ENCODE measurements at regions not wholly inside any gene's neighbourhood (a gene's known extent, or its start where the extent isn't known, plus 50 kb on each side); places are given as distances from the start of the nearest gene placed in this dataset.

- Mint-ChIP-seq H3K27ac (no peak overlapping the region), H3K36me3 (ENCODE audit: low read depth) (no peaks in the 10 kb centered on the region), H3K27me3 (ENCODE audit: insufficient read depth) (peaks cover 7% of the 10 kb centered on the region), H3K9me3 (peaks cover 3% of the 10 kb centered on the region), H3K4me1 (ENCODE audit: low read depth) (no peaks in the 10 kb centered on the region), H3K4me3 (no peak overlapping the region)
- intact Hi-C loops (cut with micrococcal nuclease) = no loop called here
- DNase-seq (ENCODE audit: low spot score) = no peak
Measured at GRCh38 chr10:7006566-7006965, 404.3 kb downstream of the SFMBT2 start.

GRCh38 chr10:7003831-7004395 is 406.9 kb downstream of the SFMBT2 start:
- H3K27ac Mint-ChIP-seq = no peak overlapping the region
- H3K27me3 Mint-ChIP-seq (ENCODE audit: insufficient read depth) = peaks cover 10% of the 10 kb centered on the region
- H3K4me1 Mint-ChIP-seq (ENCODE audit: low read depth) = no peaks in the 10 kb centered on the region
- intact Hi-C loops (cut with micrococcal nuclease) = no loop called here
- DNase-seq (ENCODE audit: low spot score) = no peak
- H3K36me3 Mint-ChIP-seq (ENCODE audit: low read depth) = no peaks in the 10 kb centered on the region
- H3K4me3 Mint-ChIP-seq = no peak overlapping the region
- H3K9me3 Mint-ChIP-seq = no peaks in the 10 kb centered on the region

- Mint-ChIP-seq H3K27me3 (ENCODE audit: insufficient read depth) (peaks cover 14% of the 10 kb centered on the region), H3K9me3 (no peaks in the 10 kb centered on the region), H3K4me1 (ENCODE audit: low read depth) (no peaks in the 10 kb centered on the region), H3K4me3 (no peak overlapping the region), H3K27ac (no peak overlapping the region), H3K36me3 (ENCODE audit: low read depth) (no peaks in the 10 kb centered on the region)
- intact Hi-C loops (cut with micrococcal nuclease) = no loop called here
- DNase-seq (ENCODE audit: low spot score) = no peak
Measured at GRCh38 chr10:7000061-7000460, 410.8 kb downstream of the SFMBT2 start.

GRCh38 chr10:6999232-6999925 is 411.5 kb downstream of the SFMBT2 start:
- H3K27me3 Mint-ChIP-seq (ENCODE audit: insufficient read depth) = peaks cover 13% of the 10 kb centered on the region
- DNase-seq (ENCODE audit: low spot score) = no peak
- H3K4me3 Mint-ChIP-seq = no peak overlapping the region
- intact Hi-C loops (cut with micrococcal nuclease) = no loop called here
- H3K36me3 Mint-ChIP-seq (ENCODE audit: low read depth) = no peaks in the 10 kb centered on the region
- H3K27ac Mint-ChIP-seq = no peak overlapping the region
- H3K4me1 Mint-ChIP-seq (ENCODE audit: low read depth) = no peaks in the 10 kb centered on the region
- no peaks in the 10 kb centered on the region for H3K9me3 Mint-ChIP-seq

GRCh38 chr10:6997509-6997908 is 413.3 kb downstream of the SFMBT2 start:
- Mint-ChIP-seq H3K36me3 (ENCODE audit: low read depth) (no peaks in the 10 kb centered on the region), H3K27me3 (ENCODE audit: insufficient read depth) (peaks cover 11% of the 10 kb centered on the region), H3K4me1 (ENCODE audit: low read depth) (no peaks in the 10 kb centered on the region), H3K27ac (no peak overlapping the region), H3K9me3 (no peaks in the 10 kb centered on the region), H3K4me3 (no peak overlapping the region)
- intact Hi-C loops (cut with micrococcal nuclease) = no loop called here
- no peak for DNase-seq (ENCODE audit: low spot score)

GRCh38 chr10:6996431-6996830 is 414.4 kb downstream of the SFMBT2 start:
- H3K9me3 Mint-ChIP-seq = no peaks in the 10 kb centered on the region
- intact Hi-C loops (cut with micrococcal nuclease) = no loop called here
- H3K36me3 Mint-ChIP-seq (ENCODE audit: low read depth) = no peaks in the 10 kb centered on the region
- H3K4me3 Mint-ChIP-seq = no peak overlapping the region
- H3K27ac Mint-ChIP-seq = no peak overlapping the region
- no peaks in the 10 kb centered on the region for H3K4me1 Mint-ChIP-seq (ENCODE audit: low read depth)
- no peak for DNase-seq (ENCODE audit: low spot score)
- peaks cover 11% of the 10 kb centered on the region for H3K27me3 Mint-ChIP-seq (ENCODE audit: insufficient read depth)

- H3K27ac Mint-ChIP-seq = no peak overlapping the region
- no peaks in the 10 kb centered on the region for H3K9me3 Mint-ChIP-seq
- no peak for DNase-seq (ENCODE audit: low spot score)
- intact Hi-C loops (cut with micrococcal nuclease) = no loop called here
- peaks cover 8% of the 10 kb centered on the region for H3K27me3 Mint-ChIP-seq (ENCODE audit: insufficient read depth)
- H3K36me3 Mint-ChIP-seq (ENCODE audit: low read depth) = no peaks in the 10 kb centered on the region
- peaks cover 2% of the 10 kb centered on the region for H3K4me1 Mint-ChIP-seq (ENCODE audit: low read depth)
- H3K4me3 Mint-ChIP-seq = no peak overlapping the region
Measured at GRCh38 chr10:6995831-6996230, 415.0 kb downstream of the SFMBT2 start.

GRCh38 chr10:6995341-6995740 is 415.3 kb upstream of the PRKCQ start:
- Mint-ChIP-seq H3K27ac (no peak overlapping the region), H3K36me3 (ENCODE audit: low read depth) (no peaks in the 10 kb centered on the region), H3K27me3 (ENCODE audit: insufficient read depth) (peaks cover 8% of the 10 kb centered on the region), H3K4me1 (ENCODE audit: low read depth) (peaks cover 6% of the 10 kb centered on the region), H3K4me3 (no peak overlapping the region), H3K9me3 (no peaks in the 10 kb centered on the region)
- DNase-seq (ENCODE audit: low spot score) = no peak
- intact Hi-C loops (cut with micrococcal nuclease) = no loop called here

- peaks cover 6% of the 10 kb centered on the region for H3K27me3 Mint-ChIP-seq (ENCODE audit: insufficient read depth)
- H3K4me3 Mint-ChIP-seq = no peak overlapping the region
- no peak for DNase-seq (ENCODE audit: low spot score)
- H3K9me3 Mint-ChIP-seq = no peaks in the 10 kb centered on the region
- no peak overlapping the region for H3K27ac Mint-ChIP-seq
- H3K4me1 Mint-ChIP-seq (ENCODE audit: low read depth) = peaks cover 6% of the 10 kb centered on the region
- intact Hi-C loops (cut with micrococcal nuclease) = no loop called here
- H3K36me3 Mint-ChIP-seq (ENCODE audit: low read depth) = no peaks in the 10 kb centered on the region
Measured at GRCh38 chr10:6990891-6991290, 410.8 kb upstream of the PRKCQ start.

- peaks cover 4% of the 10 kb centered on the region for H3K27me3 Mint-ChIP-seq (ENCODE audit: insufficient read depth)
- no peak overlapping the region for H3K27ac Mint-ChIP-seq
- intact Hi-C loops (cut with micrococcal nuclease) = no loop called here
- H3K9me3 Mint-ChIP-seq = no peaks in the 10 kb centered on the region
- H3K4me3 Mint-ChIP-seq = no peak overlapping the region
- no peaks in the 10 kb centered on the region for H3K36me3 Mint-ChIP-seq (ENCODE audit: low read depth)
- H3K4me1 Mint-ChIP-seq (ENCODE audit: low read depth) = peaks cover 6% of the 10 kb centered on the region
- no peak for DNase-seq (ENCODE audit: low spot score)
Measured at GRCh38 chr10:6988654-6989053, 408.6 kb upstream of the PRKCQ start.

- Mint-ChIP-seq H3K27me3 (ENCODE audit: insufficient read depth) (peaks cover 4% of the 10 kb centered on the region), H3K4me3 (no peak overlapping the region), H3K9me3 (no peaks in the 10 kb centered on the region), H3K4me1 (ENCODE audit: low read depth) (peaks cover 6% of the 10 kb centered on the region), H3K27ac (no peak overlapping the region), H3K36me3 (ENCODE audit: low read depth) (no peaks in the 10 kb centered on the region)
- no peak for DNase-seq (ENCODE audit: low spot score)
- intact Hi-C loops (cut with micrococcal nuclease) = no loop called here
Measured at GRCh38 chr10:6987536-6987945, 407.5 kb upstream of the PRKCQ start.

- H3K27ac Mint-ChIP-seq = no peak overlapping the region
- H3K4me1 Mint-ChIP-seq (ENCODE audit: low read depth) = peaks cover 6% of the 10 kb centered on the region
- no peaks in the 10 kb centered on the region for H3K9me3 Mint-ChIP-seq
- intact Hi-C loops (cut with micrococcal nuclease) = no loop called here
- H3K36me3 Mint-ChIP-seq (ENCODE audit: low read depth) = no peaks in the 10 kb centered on the region
- DNase-seq (ENCODE audit: low spot score) = no peak
- H3K4me3 Mint-ChIP-seq = no peak overlapping the region
- H3K27me3 Mint-ChIP-seq (ENCODE audit: insufficient read depth) = peaks cover 8% of the 10 kb centered on the region
Measured at GRCh38 chr10:6986927-6987326, 406.9 kb upstream of the PRKCQ start.

- Mint-ChIP-seq H3K4me1 (ENCODE audit: low read depth) (peaks cover 2% of the 10 kb centered on the region), H3K9me3 (no peaks in the 10 kb centered on the region), H3K4me3 (no peak overlapping the region), H3K27ac (no peak overlapping the region), H3K36me3 (ENCODE audit: low read depth) (no peaks in the 10 kb centered on the region), H3K27me3 (ENCODE audit: insufficient read depth) (peaks cover 11% of the 10 kb centered on the region)
- DNase-seq (ENCODE audit: low spot score) = no peak
- intact Hi-C loops (cut with micrococcal nuclease) = no loop called here
Measured at GRCh38 chr10:6985644-6986043, 405.6 kb upstream of the PRKCQ start.

- no peak for DNase-seq (ENCODE audit: low spot score)
- no peaks in the 10 kb centered on the region for H3K36me3 Mint-ChIP-seq (ENCODE audit: low read depth)
- no peaks in the 10 kb centered on the region for H3K9me3 Mint-ChIP-seq
- no peaks in the 10 kb centered on the region for H3K4me1 Mint-ChIP-seq (ENCODE audit: low read depth)
- no peak overlapping the region for H3K4me3 Mint-ChIP-seq
- intact Hi-C loops (cut with micrococcal nuclease) = no loop called here
- peaks cover 11% of the 10 kb centered on the region for H3K27me3 Mint-ChIP-seq (ENCODE audit: insufficient read depth)
- no peak overlapping the region for H3K27ac Mint-ChIP-seq
Measured at GRCh38 chr10:6984971-6985370, 404.9 kb upstream of the PRKCQ start.

All from activated T-helper 1 cell treated with anti-CD3 and anti-CD28 coated beads, Interleukin-12 subunit alpha, Interleukin-12 subunit beta, Interleukin-2, Interleukin-4 antibody, amounts not matched to agents 30 ng/mL and 10 ng/mL and 1 ng/mL, durations not matched to agents 14 hours and 24 hours and 36 hours (primary cell).